IMR-90 (cell line): ENCODE measurements at regions not wholly inside any gene's neighbourhood (a gene's known extent, or its start where the extent isn't known, plus 50 kb on each side); places are given as distances from the start of the nearest gene placed in this dataset.
"Not testable (repeated sequence)": the region's sequence is repeated elsewhere in the genome, so short reads cannot be mapped to it uniquely, and the experiment has no call there.

Experiments
- ATAC-seq: fragments of 200-7000 bp; cut with Tn5 transposase; 2 replicates; pipeline ENCODE4 v1.9.1; 2020; ENCODE audit warnings: low read depth, mild to moderate bottlenecking, moderate library complexity
- BruUV-seq: library from RNA; stranded (reverse); fragments of 400-500 nt; replicated peaks from 2 replicates; lab custom pipeline; 2021; lab: Mats Ljungman, UMichigan
- CTCF ChIA-PET: fragments of 300-600 bp; formaldehyde crosslinking; extraction: SDS; loops from one replicate; lab custom pipeline; 2021; ENCODE audit warnings: antibody characterized with exemption; lab: Yijun Ruan, JAX
- POLR2A ChIA-PET: fragments of 300-600 bp; sonication (Branson Sonifier 250); formaldehyde crosslinking; loops from one replicate; lab custom pipeline; 2022; ENCODE audit warnings: antibody characterized with exemption; ENCODE audit not compliant: unreplicated experiment; lab: Charles Lee
- DNase-seq: peaks from one replicate; pipeline ENCODE4 v3.0.0; 2013
- H2AFZ ChIP-seq: replicated peaks from 2 replicates; pipeline ENCODE3; 2013; ENCODE audit warnings: low read length, mild to moderate bottlenecking; ENCODE audit not compliant: poor library complexity
- H2AK5ac ChIP-seq: 2 replicates; pipeline ENCODE4 v1.6.1; 2013; ENCODE audit warnings: low read depth, low read length, inconsistent platforms
- H2AK9ac ChIP-seq: replicated peaks from 2 replicates; pipeline ENCODE3; 2013; ENCODE audit warnings: mild to moderate bottlenecking, low read depth, low read length, moderate library complexity; ENCODE audit not compliant: poor library complexity
- H2BK120ac ChIP-seq: 2 replicates; pipeline ENCODE4 v1.6.1; 2013; ENCODE audit warnings: low read depth, low read length, inconsistent platforms
- H2BK15ac ChIP-seq: 3 replicates; pipeline ENCODE4 v1.6.1; 2013; ENCODE audit warnings: low read depth, low read length, inconsistent platforms
- H2BK20ac ChIP-seq: 2 replicates; pipeline ENCODE4 v1.6.1; 2013; ENCODE audit warnings: low read depth, mild to moderate bottlenecking, inconsistent platforms, low read length, moderate library complexity
- H2BK5ac ChIP-seq: 2 replicates; pipeline ENCODE4 v1.6.1; 2013; ENCODE audit warnings: mild to moderate bottlenecking, low read depth, low read length, inconsistent platforms; ENCODE audit not compliant: poor library complexity, severe bottlenecking
- H3K14ac ChIP-seq: replicated peaks from 2 replicates; pipeline ENCODE4 v1.6.1; 2013; ENCODE audit warnings: low read depth, low read length, inconsistent platforms
- H3K18ac ChIP-seq: 2 replicates; pipeline ENCODE4 v1.6.1; 2013; ENCODE audit warnings: low read depth, low read length, control low read depth
- H3K23ac ChIP-seq: 2 replicates; pipeline ENCODE4 v1.6.1; 2013; ENCODE audit warnings: low read depth, low read length, inconsistent platforms
- H3K27ac ChIP-seq: 2 replicates; pipeline ENCODE4 v1.5.1; 2013; ENCODE audit warnings: mild to moderate bottlenecking, control low read depth, low read length; ENCODE audit not compliant: insufficient read depth
- H3K27me3 ChIP-seq: 2 replicates; pipeline ENCODE4 v1.6.1; 2013; ENCODE audit warnings: low read length; ENCODE audit not compliant: control insufficient read depth, insufficient read depth
- H3K36me3 ChIP-seq: 2 replicates; pipeline ENCODE4 v1.6.1; 2013; ENCODE audit warnings: low read length, mixed read lengths; ENCODE audit not compliant: control insufficient read depth, insufficient read depth
- H3K4ac ChIP-seq: 2 replicates; pipeline ENCODE4 v1.6.1; 2013; ENCODE audit warnings: low read depth, low read length, inconsistent platforms
- H3K4me1 ChIP-seq: 2 replicates; pipeline ENCODE4 v1.6.1; 2013; ENCODE audit warnings: low read length, mixed read lengths; ENCODE audit not compliant: control insufficient read depth, insufficient read depth
- H3K4me2 ChIP-seq: 2 replicates; pipeline ENCODE4 v1.6.1; 2013; ENCODE audit warnings: low read depth, mild to moderate bottlenecking, control low read depth, low read length, moderate library complexity
- H3K4me3 ChIP-seq: 2 replicates; pipeline ENCODE4 v1.5.1; 2013; ENCODE audit warnings: low read depth, mild to moderate bottlenecking, control low read depth, low read length, moderate library complexity; ENCODE audit not compliant: insufficient read depth
- H3K56ac ChIP-seq: 2 replicates; pipeline ENCODE4 v1.6.1; 2013; ENCODE audit warnings: low read length, inconsistent platforms; ENCODE audit not compliant: insufficient read depth; ENCODE audit errors: extremely low read depth
- H3K79me1 ChIP-seq, 2 experiments: 2 replicates each; pipeline ENCODE4 v1.6.1; 2013; ENCODE audit warnings: low read length in 2 of 2, inconsistent platforms in 1 of 2, low read depth in 1 of 2
- H3K9ac ChIP-seq: 2 replicates; pipeline ENCODE4 v1.6.1; 2013; ENCODE audit warnings: low read depth, low read length, control low read depth
- H3K9me1 ChIP-seq: 2 replicates; pipeline ENCODE4 v1.6.1; 2013; ENCODE audit warnings: low read length, inconsistent platforms; ENCODE audit not compliant: insufficient read depth
- H3K9me3 ChIP-seq: 2 replicates; pipeline ENCODE4 v1.6.1; 2013; ENCODE audit warnings: low read length; ENCODE audit not compliant: control insufficient read depth, insufficient read depth
- H4K20me1 ChIP-seq: 2 replicates; pipeline ENCODE4 v1.6.1; 2013; ENCODE audit warnings: low read length, inconsistent platforms; ENCODE audit not compliant: insufficient read depth
- H4K5ac ChIP-seq: 2 replicates; pipeline ENCODE4 v1.6.1; 2013; ENCODE audit warnings: mild to moderate bottlenecking, low read depth, low read length, control low read depth
- H4K8ac ChIP-seq, 2 experiments: 2 replicates each; pipeline ENCODE4 v1.6.1; 2013; ENCODE audit warnings: low read depth in 2 of 2, low read length in 2 of 2, control low read depth in 1 of 2, inconsistent platforms in 1 of 2
- H4K91ac ChIP-seq: 2 replicates; pipeline ENCODE4 v1.6.1; 2013; ENCODE audit warnings: low read depth, low read length, inconsistent platforms; ENCODE audit not compliant: insufficient read depth
- MAFK ChIP-seq: IDR thresholded peaks from 2 replicates; pipeline ENCODE4 v1.6.1; 2012; ENCODE audit warnings: low read depth, low read length, improper control_type of control experiment
- WGBS, 2 experiments: methylation state at CpG; one replicate each; pipeline versions ENCODE4 v1.1.5 to v1.1.7; 2013; ENCODE audit warnings: missing lambda C conversion rate in 2 of 2; ENCODE audit not compliant: insufficient read length in 1 of 2; ENCODE audit errors: extremely low coverage in 2 of 2; 5-methylcytosine and 5-hydroxymethylcytosine counted together
- dilution Hi-C: fragments of 300-500 bp; cut with HindIII; formaldehyde crosslinking; loops from one replicate; pipeline ENCODE4 v1.14.3; 2018; ENCODE audit warnings: low sequenced_read_pairs; ENCODE audit not compliant: unreplicated experiment
- in situ Hi-C: fragments of 300-500 bp; cut with MboI; formaldehyde crosslinking; loops from 3 replicates; pipeline ENCODE4 v1.14.3; 2019; ENCODE audit warnings: low sequenced_read_pairs, inconsistent platforms, mixed read lengths
- intact Hi-C: fragments of 100-400 bp; cut with micrococcal nuclease; formaldehyde crosslinking; loops from 2 replicates; pipeline ENCODE4 v1.10.0; 2022

- BruUV-seq, result not testable (repeated sequence)
Measured at GRCh38 chr15:30697315-30697685, 71.4 kb downstream of the ARHGAP11B start.

GRCh38 chr15:30700006-30700597, 74.2 kb downstream of the ARHGAP11B start:
- H2AK9ac ChIP-seq, ATAC-seq, H3K9me1 ChIP-seq, POLR2A ChIA-PET, H4K5ac ChIP-seq, DNase-seq, H3K9ac ChIP-seq, H4K20me1 ChIP-seq, H4K8ac ChIP-seq, H2AK5ac ChIP-seq, H3K14ac ChIP-seq, H2BK5ac ChIP-seq, BruUV-seq, H2BK120ac ChIP-seq, CTCF ChIA-PET, H3K4me3 ChIP-seq, H3K79me1 ChIP-seq, H3K4ac ChIP-seq, H3K9me3 ChIP-seq, H2BK20ac ChIP-seq, H3K18ac ChIP-seq, in situ Hi-C loops, H3K4me2 ChIP-seq, H2BK15ac ChIP-seq, intact Hi-C loops, dilution Hi-C loops, H2AFZ ChIP-seq, H3K23ac ChIP-seq, H3K36me3 ChIP-seq, H3K27ac ChIP-seq, H3K4me1 ChIP-seq, H4K91ac ChIP-seq, H3K56ac ChIP-seq, H3K27me3 ChIP-seq: not testable (repeated sequence)
- WGBS, 2 experiments, result no CpG with 5 or more reads among the region's 7 CpGs

More at GRCh38 chr15:30697315-30697685, 71.4 kb downstream of the ARHGAP11B start:
- H3K36me3 ChIP-seq, H3K9me1 ChIP-seq, ATAC-seq, H3K9me3 ChIP-seq, H4K8ac ChIP-seq, DNase-seq, H2BK20ac ChIP-seq, H3K23ac ChIP-seq, intact Hi-C loops, in situ Hi-C loops, CTCF ChIA-PET, H3K56ac ChIP-seq, H3K27ac ChIP-seq, H3K18ac ChIP-seq, H2AFZ ChIP-seq, H2BK120ac ChIP-seq, H3K27me3 ChIP-seq, H2AK5ac ChIP-seq, H3K4me3 ChIP-seq, dilution Hi-C loops, H2BK15ac ChIP-seq, H4K5ac ChIP-seq, H3K4me2 ChIP-seq, H3K4me1 ChIP-seq, H4K20me1 ChIP-seq, H3K4ac ChIP-seq, POLR2A ChIA-PET, H2AK9ac ChIP-seq, H3K14ac ChIP-seq, H4K91ac ChIP-seq, H3K9ac ChIP-seq, H3K79me1 ChIP-seq, H2BK5ac ChIP-seq: not testable (repeated sequence)
- TF ChIP-seq MAFK, result peak; percentile 68
- WGBS, 2 experiments, result no CpG with 5 or more reads among the region's 3 CpGs
